HepG2 (cell line): ENCODE measurements at regions not wholly inside any gene's neighbourhood (a gene's known extent, or its start where the extent isn't known, plus 50 kb on each side); places are given as distances from the start of the nearest gene placed in this dataset.

Experiments used
- ATAC-seq: fragments of 200-7000 bp; cut with Tn5 transposase; 3 replicates; pipeline ENCODE4 v1.9.1; 2020; ENCODE audit warnings: mild to moderate bottlenecking, moderate library complexity
- BruUV-seq: library from RNA; stranded (reverse); fragments of 400-500 nt; replicated peaks from 2 replicates; lab custom pipeline; 2021; lab: Mats Ljungman, UMichigan
- CTCF ChIA-PET: fragments of 300-600 bp; formaldehyde crosslinking; extraction: SDS; loops from one replicate; lab custom pipeline; 2021; ENCODE audit warnings: low total read pairs, inconsistent platforms, low intra/inter-chr PET ratio; lab: Yijun Ruan, JAX
- POLR2A ChIA-PET: fragments of 350-600 bp; sonication (Branson Sonifier 250); formaldehyde crosslinking; loops from one replicate; lab custom pipeline; 2020; ENCODE audit warnings: antibody characterized with exemption, inconsistent platforms; lab: Yijun Ruan, JAX
- DNase-seq: peaks from one replicate; pipeline ENCODE4 v3.0.0-alpha.2; 2015; ENCODE audit warnings: low spot score
- FAIRE-seq: peaks from 3 replicates; lab custom pipeline; 2011; peaks lifted over from hg19 to GRCh38; lab: Jason Lieb, UNC
- H2AFZ ChIP-seq: one replicate; pipeline ENCODE4 v1.6.1; 2011; ENCODE audit warnings: low read length, inconsistent platforms
- H3K27ac ChIP-seq: fragments of 300-600 bp; 3 replicates; pipeline ENCODE4 v1.8.0; 2011; ENCODE audit warnings: mixed run types, mild to moderate bottlenecking, mixed read lengths, low read length, inconsistent platforms; ENCODE audit not compliant: insufficient read depth; ENCODE audit errors: extremely low read length
- H3K27me3 ChIP-seq, 2 experiments: fragments of 200-600 bp in 1 of 2; 2 replicates in 1 of 2; 3 replicates in 1 of 2; pipeline versions ENCODE4 v1.6.0 to v1.8.0; 2011; ENCODE audit warnings: low read length in 2 of 2, mild to moderate bottlenecking in 2 of 2, moderate library complexity in 2 of 2, inconsistent platforms in 1 of 2; ENCODE audit not compliant: insufficient read depth in 2 of 2, control insufficient read depth in 1 of 2
- H3K36me3 ChIP-seq, 2 experiments: fragments of 200-600 bp in 1 of 2; replicated peaks in 1 of 2; 2 replicates in 1 of 2; 3 replicates in 1 of 2; pipeline versions ENCODE4 v1.5.1 to v1.8.0; 2011; ENCODE audit warnings: low read length in 2 of 2, inconsistent platforms in 1 of 2; ENCODE audit not compliant: insufficient read depth in 2 of 2, control insufficient read depth in 1 of 2
- H3K4me1 ChIP-seq: 2 replicates; pipeline ENCODE4 v1.5.1; 2012; ENCODE audit warnings: low read length, inconsistent platforms; ENCODE audit not compliant: insufficient read depth
- H3K4me2 ChIP-seq: 2 replicates; pipeline ENCODE4 v1.6.0; 2011; ENCODE audit warnings: low read depth, low read length, inconsistent platforms
- H3K4me3 ChIP-seq, 3 experiments: fragments of 200-600 bp in 1 of 3; sonication (generic), shearing (Covaris generic) in 1 of 3; replicated peaks in 1 of 3; 2 replicates each; pipeline ENCODE4 v1.5.1; 2011 to 2016; ENCODE audit warnings: low read length in 3 of 3, inconsistent platforms in 2 of 3, low read depth in 2 of 3, mild to moderate bottlenecking in 2 of 3, control low read depth in 1 of 3, mixed read lengths in 1 of 3; ENCODE audit not compliant: insufficient read depth in 1 of 3
- H3K79me2 ChIP-seq: one replicate; pipeline ENCODE4 v1.6.1; 2011; ENCODE audit warnings: low read length, inconsistent platforms; ENCODE audit not compliant: insufficient read depth
- H3K9ac ChIP-seq: 2 replicates; pipeline ENCODE4 v1.6.0; 2011; ENCODE audit warnings: mild to moderate bottlenecking, low read depth, low read length, inconsistent platforms; ENCODE audit not compliant: insufficient read depth
- H3K9me3 ChIP-seq: 2 replicates; pipeline ENCODE4 v1.5.1; 2012; ENCODE audit warnings: mild to moderate bottlenecking, low read length
- H4K20me1 ChIP-seq: 2 replicates; pipeline ENCODE4 v1.6.0; 2011; ENCODE audit warnings: inconsistent platforms, mild to moderate bottlenecking, low read length, moderate library complexity; ENCODE audit not compliant: insufficient read depth
- CEBPG ChIP-seq: IDR thresholded peaks from 2 replicates; pipeline ENCODE4 v1.6.1; 2016
- EEA1 ChIP-seq: sonication (generic); formaldehyde crosslinking; IDR thresholded peaks from 2 replicates; pipeline ENCODE4 v1.5.1; 2020; ENCODE audit warnings: mild to moderate bottlenecking, missing genetic modification reagents, borderline replicate concordance
- EED ChIP-seq: sonication (generic); formaldehyde crosslinking; IDR thresholded peaks from 2 replicates; pipeline ENCODE4 v1.5.0; 2020; ENCODE audit warnings: mild to moderate bottlenecking, missing genetic modification reagents
- KLF13 ChIP-seq: sonication (generic); formaldehyde crosslinking; IDR thresholded peaks from 2 replicates; pipeline ENCODE4 v1.4.0; 2020; ENCODE audit warnings: mild to moderate bottlenecking, missing genetic modification reagents
- KLF15 ChIP-seq: sonication (generic); formaldehyde crosslinking; IDR thresholded peaks from 2 replicates; pipeline ENCODE4 v1.8.1; 2023; ENCODE audit warnings: borderline replicate concordance, mild to moderate bottlenecking, inconsistent platforms, missing genetic modification reagents, mixed read lengths
- MXI1 ChIP-seq: IDR thresholded peaks from 3 replicates; pipeline ENCODE4 v1.6.1; 2012; ENCODE audit warnings: low read depth, low read length, inconsistent platforms, borderline replicate concordance
- NFYB ChIP-seq: sonication (generic); formaldehyde crosslinking; IDR thresholded peaks from 2 replicates; pipeline ENCODE4 v1.4.0; 2020; ENCODE audit warnings: missing genetic modification reagents
- PCBP1 ChIP-seq: fragments of 200-400 bp; formaldehyde crosslinking; IDR thresholded peaks from 2 replicates; pipeline ENCODE4 v1.6.1; 2017; ENCODE audit warnings: mild to moderate bottlenecking, low read depth, low read length, borderline replicate concordance
- PHF21A ChIP-seq: sonication (generic); formaldehyde crosslinking; IDR thresholded peaks from 2 replicates; pipeline ENCODE4 v1.5.0; 2020; ENCODE audit warnings: mild to moderate bottlenecking, missing genetic modification reagents
- POLR2G ChIP-seq: fragments of 200-400 bp; formaldehyde crosslinking; IDR thresholded peaks from 2 replicates; pipeline ENCODE4 v1.6.1; 2018; ENCODE audit warnings: mild to moderate bottlenecking, low read depth, low read length, moderate library complexity
- RBFOX2 ChIP-seq: fragments of 200-400 bp; formaldehyde crosslinking; IDR thresholded peaks from 2 replicates; pipeline ENCODE4 v1.6.1; 2017; ENCODE audit warnings: low read depth, mild to moderate bottlenecking, low read length
- SRY ChIP-seq: sonication (generic); formaldehyde crosslinking; IDR thresholded peaks from 2 replicates; pipeline ENCODE4 v1.8.0; 2022; ENCODE audit warnings: mild to moderate bottlenecking, missing genetic modification reagents
- TRIM24 ChIP-seq: sonication (generic); formaldehyde crosslinking; IDR thresholded peaks from 2 replicates; pipeline ENCODE4 v1.8.0; 2022; ENCODE audit warnings: mild to moderate bottlenecking, missing genetic modification reagents
- ZNF235 ChIP-seq: sonication (generic); formaldehyde crosslinking; IDR thresholded peaks from 2 replicates; pipeline ENCODE4 v1.8.1; 2023; ENCODE audit warnings: mild to moderate bottlenecking, missing genetic modification reagents, borderline replicate concordance
- ZNF598 ChIP-seq: sonication (generic); formaldehyde crosslinking; IDR thresholded peaks from 2 replicates; pipeline ENCODE4 v1.5.1; 2020; ENCODE audit warnings: mild to moderate bottlenecking, missing genetic modification reagents, borderline replicate concordance
- ZNF605 ChIP-seq: sonication (generic); formaldehyde crosslinking; IDR thresholded peaks from 2 replicates; pipeline ENCODE4 v1.8.0; 2022; ENCODE audit warnings: mild to moderate bottlenecking, missing genetic modification reagents
- ZNF678 ChIP-seq: sonication (generic); formaldehyde crosslinking; IDR thresholded peaks from 2 replicates; pipeline ENCODE4 v1.4.0; 2020; ENCODE audit warnings: mild to moderate bottlenecking, missing genetic modification reagents
- ZNF883 ChIP-seq: sonication (generic); formaldehyde crosslinking; IDR thresholded peaks from 2 replicates; pipeline ENCODE4 v1.5.1; 2020; ENCODE audit warnings: mild to moderate bottlenecking, missing genetic modification reagents; ENCODE audit errors: not compliant biosample characterization
- WGBS: methylation state at CpG from one replicate; pipeline ENCODE4 v1.1.6; 2017; ENCODE audit warnings: low lambda C conversion rate; 5-methylcytosine and 5-hydroxymethylcytosine counted together
- in situ Hi-C: cut with HindIII; loops from 2 replicates; pipeline ENCODE4 v1.10.0; 2017; ENCODE audit warnings: low pct_unique_long_range_greater_than_20kb; ENCODE audit not compliant: extremely low pct_ligation_motif_present
- intact Hi-C: fragments of 100-400 bp; cut with micrococcal nuclease; formaldehyde crosslinking; loops from one replicate; pipeline ENCODE4 v1.10.0; 2022; ENCODE audit not compliant: unreplicated experiment
- TF ChIP-seq, protein P1 (sequence below): sonication (generic); formaldehyde crosslinking; IDR thresholded peaks from 2 replicates; pipeline ENCODE4 v1.4.0; 2020; ENCODE audit warnings: missing genetic modification reagents
- TF ChIP-seq, protein P2 (sequence below): IDR thresholded peaks from 2 replicates; pipeline ENCODE4 v1.6.1; 2018; ENCODE audit warnings: missing genetic modification reagents
- TF ChIP-seq, protein P3 (sequence below): sonication (generic); formaldehyde crosslinking; IDR thresholded peaks from 2 replicates; pipeline ENCODE4 v1.4.0; 2020; ENCODE audit warnings: missing genetic modification reagents

DNA sequence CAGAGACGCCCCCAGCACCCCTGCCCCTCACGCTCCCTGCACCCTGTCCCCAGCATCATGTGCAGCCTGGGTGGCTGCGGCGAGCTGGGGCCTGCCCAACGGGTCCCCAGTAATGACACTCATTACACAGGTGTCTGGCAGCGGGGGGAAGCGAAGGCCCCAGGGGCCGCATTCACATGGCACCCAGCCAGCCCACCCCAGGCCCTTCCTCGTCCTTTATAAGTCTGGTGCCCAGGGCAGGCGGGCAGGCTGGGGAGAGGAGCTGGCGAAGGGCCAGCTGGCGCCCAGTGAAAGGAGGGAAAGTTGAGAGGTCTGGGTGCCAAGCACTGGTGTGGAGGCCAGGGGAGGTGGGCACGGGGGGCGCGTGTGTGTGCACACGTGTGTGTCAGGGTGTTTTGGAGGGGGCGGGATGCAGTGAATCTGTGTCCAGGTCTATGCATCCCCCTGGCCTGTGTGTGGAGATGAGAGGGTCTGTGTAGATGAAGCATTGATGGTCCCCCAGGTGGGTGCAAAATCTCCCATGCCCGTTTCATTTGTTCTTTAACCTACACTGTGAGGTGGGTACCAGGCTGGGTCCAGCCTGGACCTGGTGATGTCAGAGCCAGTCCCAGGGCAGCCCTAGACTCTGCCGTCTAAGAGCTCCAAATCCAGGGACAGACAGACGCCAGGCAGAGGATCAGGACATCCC, 105.3 kb downstream of the CEBPB start:
- peak overlapping the region; percentile 77 for H3K4me2 ChIP-seq
- no peaks in the 10 kb centered on the region for H3K9me3 ChIP-seq
- CTCF ChIA-PET, result no interaction called here
- H3K27ac ChIP-seq, result peak overlapping the region; percentile 37
- ATAC-seq, result peak; percentile 38
- peak overlapping the region in 2 of 3 experiments; percentile 11 to 60; a peak in 3 of 6 replicates for H3K4me3 ChIP-seq
- peak overlapping the region; percentile 40; the same call in 1 of the 2 replicates for H3K9ac ChIP-seq
- no peaks in the 10 kb centered on the region for H3K36me3 ChIP-seq
- no peaks in the 10 kb centered on the region for H4K20me1 ChIP-seq
- H2AFZ ChIP-seq, result peak overlapping the region; percentile 60
- no peaks in the 10 kb centered on the region for H3K27me3 ChIP-seq
- intact Hi-C loops, result no loop called here
- H3K79me2 ChIP-seq, result no peaks in the 10 kb centered on the region
- peaks cover 84% of the 10 kb centered on the region for H3K4me1 ChIP-seq
- BruUV-seq, result no TSS peak
- WGBS, result 74% methylated on average over 20 of the region's 20 CpGs
- no peak for FAIRE-seq
- POLR2A ChIA-PET, result interaction anchor here (0.9 to 7.8 kb wide), 15 partner anchors 11 to 144 kb away, joined by 3 to 178 read pairs (median 5); no protein-coding TSS in a partner anchor
- DNase-seq, result no peak
- in situ Hi-C loops, result no loop called here
- TF ChIP-seq SRY (0 out of 2 replicates have a peak, but pooled peaks have one; percentile 57), TRIM24 (CRISPR knock-in tag) (0 out of 2 replicates have a peak, but pooled peaks have one; percentile 8), MXI1 (no peak), EEA1 (CRISPR knock-in tag) (0 out of 2 replicates have a peak, but pooled peaks have one; percentile 13), KLF15 (CRISPR knock-in tag) (no peak), PHF21A (CRISPR knock-in tag) (peak; percentile 46; the same call in 1 of the 2 replicates), EED (CRISPR knock-in tag) (0 out of 2 replicates have a peak, but pooled peaks have one; percentile 39), CEBPG (no peak), KLF13 (CRISPR knock-in tag) (0 out of 2 replicates have a peak, but pooled peaks have one; percentile 29), ZNF605 (CRISPR knock-in tag) (peak; percentile 61; the same call in 1 of the 2 replicates), ZNF883 (CRISPR knock-in tag) (no peak), PCBP1 (0 out of 2 replicates have a peak, but pooled peaks have one; percentile 23), ZNF598 (CRISPR knock-in tag) (no peak), ZNF235 (peak; percentile 84; the same call in 1 of the 2 replicates), NFYB (no peak), POLR2G (no peak), ZNF678 (CRISPR knock-in tag) (no peak), RBFOX2 (peak; percentile 35; the same call in 1 of the 2 replicates)
- TF ChIP-seq, protein P1, sequence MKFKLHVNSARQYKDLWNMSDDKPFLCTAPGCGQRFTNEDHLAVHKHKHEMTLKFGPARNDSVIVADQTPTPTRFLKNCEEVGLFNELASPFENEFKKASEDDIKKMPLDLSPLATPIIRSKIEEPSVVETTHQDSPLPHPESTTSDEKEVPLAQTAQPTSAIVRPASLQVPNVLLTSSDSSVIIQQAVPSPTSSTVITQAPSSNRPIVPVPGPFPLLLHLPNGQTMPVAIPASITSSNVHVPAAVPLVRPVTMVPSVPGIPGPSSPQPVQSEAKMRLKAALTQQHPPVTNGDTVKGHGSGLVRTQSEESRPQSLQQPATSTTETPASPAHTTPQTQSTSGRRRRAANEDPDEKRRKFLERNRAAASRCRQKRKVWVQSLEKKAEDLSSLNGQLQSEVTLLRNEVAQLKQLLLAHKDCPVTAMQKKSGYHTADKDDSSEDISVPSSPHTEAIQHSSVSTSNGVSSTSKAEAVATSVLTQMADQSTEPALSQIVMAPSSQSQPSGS (CRISPR knock-in tag), result 0 out of 2 replicates have a peak, but pooled peaks have one; percentile 4
- TF ChIP-seq, protein P2, sequence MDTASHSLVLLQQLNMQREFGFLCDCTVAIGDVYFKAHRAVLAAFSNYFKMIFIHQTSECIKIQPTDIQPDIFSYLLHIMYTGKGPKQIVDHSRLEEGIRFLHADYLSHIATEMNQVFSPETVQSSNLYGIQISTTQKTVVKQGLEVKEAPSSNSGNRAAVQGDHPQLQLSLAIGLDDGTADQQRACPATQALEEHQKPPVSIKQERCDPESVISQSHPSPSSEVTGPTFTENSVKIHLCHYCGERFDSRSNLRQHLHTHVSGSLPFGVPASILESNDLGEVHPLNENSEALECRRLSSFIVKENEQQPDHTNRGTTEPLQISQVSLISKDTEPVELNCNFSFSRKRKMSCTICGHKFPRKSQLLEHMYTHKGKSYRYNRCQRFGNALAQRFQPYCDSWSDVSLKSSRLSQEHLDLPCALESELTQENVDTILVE (CRISPR knock-in tag), result no peak
- TF ChIP-seq, protein P3, sequence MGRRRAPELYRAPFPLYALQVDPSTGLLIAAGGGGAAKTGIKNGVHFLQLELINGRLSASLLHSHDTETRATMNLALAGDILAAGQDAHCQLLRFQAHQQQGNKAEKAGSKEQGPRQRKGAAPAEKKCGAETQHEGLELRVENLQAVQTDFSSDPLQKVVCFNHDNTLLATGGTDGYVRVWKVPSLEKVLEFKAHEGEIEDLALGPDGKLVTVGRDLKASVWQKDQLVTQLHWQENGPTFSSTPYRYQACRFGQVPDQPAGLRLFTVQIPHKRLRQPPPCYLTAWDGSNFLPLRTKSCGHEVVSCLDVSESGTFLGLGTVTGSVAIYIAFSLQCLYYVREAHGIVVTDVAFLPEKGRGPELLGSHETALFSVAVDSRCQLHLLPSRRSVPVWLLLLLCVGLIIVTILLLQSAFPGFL (CRISPR knock-in tag), result no peak
